HG03457 (cell line): ENCODE measurements at regions not wholly inside any gene's neighbourhood (a gene's known extent, or its start where the extent isn't known, plus 50 kb on each side); places are given as distances from the start of the nearest gene placed in this dataset.
A peak's percentile ranks its signal among the peaks of the same experiment; 100 is the strongest.
"Not testable (repeated sequence)": the region's sequence is repeated elsewhere in the genome, so short reads cannot be mapped to it uniquely, and the experiment has no call there.

Experiments used
- ATAC-seq: cut with Tn5 transposase; IDR thresholded peaks from one replicate; pipeline ENCODE4 v1.9.1; 2021; ENCODE audit warnings: moderate number of reproducible peaks; ENCODE audit not compliant: unreplicated experiment

GRCh38 chr9:21533597-21533996 lies 51.5 kb upstream of the IFNE start:
- ATAC-seq: no peak

DNA sequence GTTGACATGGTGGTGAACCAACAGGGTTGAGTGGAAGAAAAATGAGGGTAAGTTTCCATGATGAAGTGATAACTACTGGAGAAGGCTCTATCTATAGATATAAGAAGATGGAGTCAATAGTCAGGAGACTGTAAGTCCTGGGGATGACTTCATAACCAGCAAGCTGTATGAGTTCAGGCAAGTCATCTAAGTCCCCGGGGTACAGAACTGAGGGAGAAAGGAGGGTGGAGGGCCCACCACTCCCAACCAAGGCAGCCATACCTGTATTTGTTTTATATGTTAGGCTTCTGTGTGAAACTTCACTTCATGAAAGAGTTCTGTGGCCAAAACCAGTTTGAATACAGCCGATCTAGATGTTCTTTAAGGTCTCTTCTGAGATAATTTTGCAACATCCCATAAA lies 53.3 kb upstream of the IFNE start:
- ATAC-seq: no peak

- ATAC-seq: no peak
These were observed 60.7 kb upstream of the IFNE start for GRCh38 chr9:21542787-21543186.

- ATAC-seq: no peak
These were observed 61.1 kb upstream of the IFNE start for GRCh38 chr9:21543187-21543586.

GRCh38 chr9:21543816-21544215 lies 61.7 kb upstream of the IFNE start:
- not testable (repeated sequence) for ATAC-seq

DNA sequence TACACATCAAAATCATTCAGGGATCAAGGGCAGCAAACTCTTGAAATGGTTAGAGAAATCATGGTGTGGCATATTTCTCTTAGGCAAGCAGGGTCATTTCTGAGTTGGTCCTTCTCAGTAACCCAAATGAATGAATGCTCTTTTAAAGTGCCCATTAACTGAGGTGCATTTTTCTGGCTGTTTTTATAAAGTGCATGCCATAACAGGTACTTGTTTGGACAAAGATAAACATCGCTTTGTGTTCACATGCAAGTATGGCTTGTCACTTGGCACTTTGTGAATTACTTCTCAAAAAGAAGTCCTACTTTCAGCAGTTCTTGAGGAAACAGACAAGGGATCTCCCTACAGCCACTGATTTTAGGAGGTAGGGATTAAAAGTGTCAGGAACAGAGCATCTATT lies 64.8 kb upstream of the IFNE start:
- ATAC-seq: no peak

DNA sequence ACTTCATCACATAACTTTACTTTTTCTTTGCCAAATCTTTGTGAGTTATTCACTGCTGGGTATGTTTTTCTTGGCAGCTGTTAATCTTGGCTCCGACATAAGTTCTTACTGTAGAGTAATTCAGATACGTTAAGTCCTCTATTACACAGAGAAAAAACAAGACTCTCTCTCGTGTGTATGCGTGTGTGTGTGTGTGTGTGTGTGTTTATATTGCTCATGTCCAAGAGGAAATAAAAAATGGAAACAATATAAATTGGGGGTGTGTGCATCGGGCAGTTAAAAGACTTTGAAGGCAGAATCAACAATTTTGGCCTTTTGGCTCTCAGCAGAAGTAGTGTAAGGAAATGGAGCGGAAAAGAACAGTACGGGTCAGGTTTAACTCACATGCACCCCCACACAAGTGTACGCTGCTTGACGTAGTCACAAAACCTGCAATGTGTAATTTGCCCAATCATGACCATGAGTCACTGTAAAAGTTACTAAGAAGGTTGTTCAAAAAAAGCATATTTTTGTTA lies 67.2 kb upstream of the IFNE start:
- no peak for ATAC-seq

DNA sequence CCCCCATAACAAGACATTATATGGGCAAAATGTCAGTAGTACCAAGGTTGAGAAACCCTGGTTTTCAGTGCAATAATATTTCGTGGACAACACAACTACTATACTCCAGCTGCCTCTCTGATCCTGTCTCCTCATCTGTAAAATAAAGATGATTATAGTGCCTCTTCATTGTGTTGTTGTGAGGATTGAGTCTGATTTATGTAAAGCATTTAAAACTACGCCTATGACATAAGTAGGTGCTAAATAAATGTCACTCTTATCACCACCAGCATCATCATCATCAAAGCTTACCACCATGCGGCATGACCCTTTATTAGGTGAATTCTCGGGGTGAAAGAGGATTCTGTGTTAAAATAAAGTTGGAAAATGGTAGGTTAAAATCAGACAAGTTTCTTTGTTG lies 67.8 kb upstream of the IFNE start:
- no peak for ATAC-seq

DNA sequence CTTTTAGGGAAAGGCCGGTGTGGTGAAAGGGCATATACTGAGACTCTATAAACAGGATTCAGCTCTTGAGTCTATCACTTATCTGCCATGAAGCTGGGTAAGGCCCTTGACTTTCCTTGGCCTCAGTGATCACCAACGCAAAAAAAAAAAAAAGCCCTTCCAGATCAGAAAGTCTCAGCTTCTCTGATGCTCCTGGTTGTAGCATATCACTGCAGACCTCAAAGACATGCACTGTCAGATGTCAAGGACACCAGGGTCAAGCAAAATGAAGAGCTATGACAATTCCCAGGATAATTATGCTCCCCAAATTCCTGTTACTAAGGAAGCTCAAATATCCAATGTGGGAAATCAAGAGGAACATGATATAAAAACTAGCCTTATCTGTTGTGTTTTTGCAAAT lies 68.3 kb upstream of the IFNE start:
- ATAC-seq: no peak

GRCh38 chr9:21551401-21551800 lies 69.3 kb upstream of the IFNE start:
- ATAC-seq: no peak

GRCh38 chr9:21552244-21553170 lies 70.4 kb upstream of the IFNE start:
- no peak for ATAC-seq

GRCh38 chr9:21553441-21553840 lies 71.3 kb upstream of the IFNE start:
- no peak for ATAC-seq

DNA sequence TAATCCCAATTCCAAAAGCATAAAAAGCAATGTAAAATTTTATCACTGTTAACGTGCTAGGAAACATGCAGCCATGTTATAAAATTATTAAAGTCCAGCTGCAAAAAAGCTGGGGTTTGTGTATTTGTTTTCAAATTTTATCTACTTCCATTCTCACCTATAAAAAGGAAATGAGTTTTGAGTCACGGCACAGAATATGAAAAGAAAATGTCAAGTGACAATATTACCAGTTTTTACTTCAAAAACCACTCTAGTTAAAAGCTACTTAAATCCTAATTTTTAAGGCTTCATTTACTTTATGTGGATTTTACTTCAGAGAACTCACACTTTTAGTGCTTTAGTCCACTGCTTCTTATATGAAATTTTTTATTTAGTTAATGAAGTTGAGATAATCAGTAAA lies 72.7 kb upstream of the IFNE start:
- no peak for ATAC-seq

DNA sequence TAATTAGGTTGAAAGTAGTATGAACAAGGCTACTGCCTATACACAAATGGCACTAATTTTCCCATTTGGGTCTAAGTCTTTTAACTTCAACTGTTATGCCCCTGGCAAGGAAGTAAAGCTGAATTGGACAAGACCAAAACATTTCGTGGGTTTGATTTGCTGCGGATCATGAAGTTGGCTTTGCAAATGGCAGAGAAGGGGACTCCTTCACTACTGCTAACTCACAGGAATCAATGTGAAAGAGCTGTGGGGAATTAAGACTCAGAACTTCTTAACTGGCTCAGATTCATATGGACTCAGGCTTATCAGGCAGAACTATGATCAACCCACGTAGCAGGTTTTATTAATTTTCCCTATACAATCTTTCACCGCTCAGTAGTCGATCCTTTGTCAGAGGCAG lies 73.8 kb upstream of the IFNE start:
- ATAC-seq: no peak

GRCh38 chr9:21556581-21557427 lies 74.7 kb upstream of the IFNE start:
- ATAC-seq: no peak

DNA sequence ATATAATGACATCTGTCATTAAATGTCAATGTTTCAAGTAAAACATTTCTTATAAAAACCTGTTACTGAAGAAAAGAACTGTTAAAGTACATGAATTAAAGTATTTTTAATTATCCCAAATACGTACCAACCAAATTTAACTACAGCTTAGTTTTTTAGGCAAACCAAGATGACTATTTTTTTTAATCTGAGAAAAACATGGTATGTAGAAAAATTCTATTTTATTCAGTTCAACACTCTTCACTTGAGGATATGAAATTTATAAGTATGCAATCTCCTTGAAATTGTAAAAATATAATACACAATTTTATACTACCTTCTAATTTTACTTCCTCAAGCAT lies 75.3 kb upstream of the IFNE start:
- ATAC-seq: no peak

GRCh38 chr9:21558079-21558478 lies 76.0 kb upstream of the IFNE start:
- no peak for ATAC-seq

- ATAC-seq: no peak
These were observed 76.7 kb upstream of the IFNE start for GRCh38 chr9:21558615-21559401.

DNA sequence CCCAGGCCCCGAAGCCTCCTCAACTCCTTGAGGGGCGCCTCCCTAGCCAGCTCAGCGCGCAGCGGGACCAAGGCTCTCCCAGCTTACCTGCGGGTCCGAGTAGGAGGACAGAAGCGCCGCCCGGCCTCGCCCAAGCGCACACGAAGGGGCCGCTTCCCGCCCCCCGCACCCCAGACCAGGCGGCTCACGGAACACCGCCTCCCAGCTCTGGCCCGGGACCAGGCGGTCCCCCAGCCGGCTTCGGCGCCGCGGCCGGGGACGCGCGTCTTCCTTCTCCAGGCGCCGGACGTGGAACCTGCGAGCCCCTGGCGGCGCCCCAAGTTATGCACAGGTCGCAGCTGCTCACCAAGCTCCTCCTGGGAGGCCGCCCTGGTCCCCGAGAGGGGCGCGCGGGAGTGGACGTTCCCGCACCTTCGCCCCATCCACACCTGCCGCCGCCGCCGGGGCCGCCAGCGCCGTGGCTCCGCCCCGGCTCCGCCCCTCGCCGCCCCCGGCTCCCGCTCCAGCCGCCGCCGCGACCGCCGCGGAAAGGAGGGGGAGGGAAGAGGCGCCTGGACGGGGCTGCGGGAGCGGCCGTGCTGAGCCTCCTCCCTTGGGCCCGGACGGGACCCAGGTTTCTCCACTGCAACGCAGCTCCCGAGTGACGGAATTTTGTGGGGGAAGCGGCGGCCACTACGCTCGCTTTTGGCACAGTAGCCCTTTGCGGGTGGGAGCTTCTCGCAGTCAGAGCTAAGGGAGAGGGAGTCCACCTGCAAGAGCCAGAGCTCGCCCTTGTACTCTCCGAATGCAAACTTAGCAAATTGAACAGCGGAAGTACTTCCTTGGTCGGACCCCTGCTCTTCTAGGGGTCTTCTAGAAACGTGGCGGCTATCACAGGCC lies 77.5 kb upstream of the IFNE start:
- peak; percentile 61 for ATAC-seq

GRCh38 chr9:21560281-21560745 lies 78.2 kb upstream of the IFNE start:
- no peak for ATAC-seq
